SK-N-SH (cell line): ENCODE measurements at regions not wholly inside any gene's neighbourhood (a gene's known extent, or its start where the extent isn't known, plus 50 kb on each side); places are given as distances from the start of the nearest gene placed in this dataset.

ENCODE experiments used
- CTCF ChIA-PET: fragments of 300-600, 350-600 bp; formaldehyde crosslinking; extraction: SDS; loops from one replicate; lab custom pipeline; 2021; lab: Yijun Ruan, JAX
- POLR2A ChIA-PET: fragments of 350-600 bp; sonication (Branson Sonifier 250); formaldehyde crosslinking; extraction: SDS; loops from one replicate; lab custom pipeline; 2020; ENCODE audit warnings: antibody characterized with exemption, inconsistent platforms; lab: Yijun Ruan, JAX
- DNase-seq: peaks from one replicate; pipeline ENCODE4 v3.0.0; 2012
- H2AFZ ChIP-seq: fragments of 200-600 bp; sonication (generic); 2 replicates; pipeline ENCODE4 v1.8.1; 2016; ENCODE audit warnings: antibody characterized with exemption, mild to moderate bottlenecking, low read depth
- H3F3A ChIP-seq: fragments of 200-600 bp; sonication (generic); replicated peaks from 2 replicates; pipeline ENCODE3; 2016; ENCODE audit warnings: antibody characterized with exemption, mild to moderate bottlenecking; ENCODE audit not compliant: insufficient read depth
- H3K27ac ChIP-seq, 2 experiments: fragments of 200-500 bp in 1 of 2; fragments of 200-600 bp in 1 of 2; sonication (Bioruptor generic) in 1 of 2; sonication (generic), shearing (Covaris generic) in 1 of 2; 2 replicates each; pipeline versions ENCODE4 v1.5.1 to v1.6.1; 2014 to 2016; ENCODE audit warnings: low read depth in 2 of 2, inconsistent platforms in 1 of 2, low read length in 1 of 2, mild to moderate bottlenecking in 1 of 2, mixed read lengths in 1 of 2
- H3K27me3 ChIP-seq: fragments of 200-600 bp; sonication (generic), shearing (Covaris generic); 2 replicates; pipeline ENCODE4 v1.6.1; 2016; ENCODE audit warnings: mixed run types; ENCODE audit not compliant: insufficient read depth
- H3K36me3 ChIP-seq, 2 experiments: fragments of 200-500 bp in 1 of 2; fragments of 200-600 bp in 1 of 2; sonication (Bioruptor generic) in 1 of 2; sonication (generic) in 1 of 2; replicated peaks in 1 of 2; 2 replicates each; pipeline versions ENCODE3 to v1.5.1; 2014 to 2016; ENCODE audit warnings: low read length in 1 of 2, mild to moderate bottlenecking in 1 of 2; ENCODE audit not compliant: insufficient read depth in 2 of 2, control insufficient read depth in 1 of 2
- H3K4me1 ChIP-seq, 2 experiments: fragments of 200-500 bp in 1 of 2; fragments of 200-600 bp in 1 of 2; sonication (Bioruptor generic) in 1 of 2; sonication (generic), shearing (Covaris generic) in 1 of 2; 2 replicates each; pipeline versions ENCODE4 v1.5.1 to v1.6.1; 2014 to 2016; ENCODE audit warnings: low read depth in 1 of 2, low read length in 1 of 2, mixed run types in 1 of 2; ENCODE audit not compliant: insufficient read depth in 2 of 2, control insufficient read depth in 1 of 2
- H3K4me2 ChIP-seq: fragments of 200-600 bp; sonication (generic), shearing (Covaris generic); 2 replicates; pipeline ENCODE4 v1.6.1; 2017; ENCODE audit warnings: mixed run types
- H3K4me3 ChIP-seq, 2 experiments: fragments of 200-500 bp in 1 of 2; fragments of 200-600 bp in 1 of 2; sonication (Bioruptor generic) in 1 of 2; sonication (generic), shearing (Covaris generic) in 1 of 2; 2 replicates each; pipeline versions ENCODE4 v1.5.1 to v1.8.1; 2014 to 2016; ENCODE audit warnings: low read depth in 2 of 2, inconsistent platforms in 1 of 2, low read length in 1 of 2, mild to moderate bottlenecking in 1 of 2, mixed read lengths in 1 of 2, moderate library complexity in 1 of 2
- H3K79me2 ChIP-seq: fragments of 200-600 bp; sonication (generic); 2 replicates; pipeline ENCODE4 v1.8.1; 2017; ENCODE audit warnings: mild to moderate bottlenecking; ENCODE audit not compliant: insufficient read depth
- H3K9ac ChIP-seq: fragments of 200-600 bp; sonication (generic); 2 replicates; pipeline ENCODE4 v1.6.1; 2017; ENCODE audit warnings: mixed run types
- H3K9me2 ChIP-seq: fragments of 200-600 bp; sonication (generic); 2 replicates; pipeline ENCODE4 v1.6.1; 2017; ENCODE audit warnings: mixed run types
- H3K9me3 ChIP-seq: fragments of 200-600 bp; sonication (generic); 2 replicates; pipeline ENCODE4 v1.6.1; 2017; ENCODE audit warnings: mixed run types, mild to moderate bottlenecking, moderate library complexity
- H4K20me1 ChIP-seq: fragments of 200-600 bp; sonication (generic); 2 replicates; pipeline ENCODE4 v1.6.1; 2017; ENCODE audit warnings: mild to moderate bottlenecking, mixed run types; ENCODE audit not compliant: insufficient read depth
- CHD2 ChIP-seq: fragments of 150-350 bp; IDR thresholded peaks from 2 replicates; pipeline ENCODE4 v1.6.1; 2018; ENCODE audit warnings: low read length; ENCODE audit not compliant: partially characterized antibody
- EP300 ChIP-seq, 2 experiments: IDR thresholded peaks; 2 replicates each; pipeline versions ENCODE4 v1.4.0 to v1.6.1; 2012; ENCODE audit warnings: borderline replicate concordance in 1 of 2, low read depth in 1 of 2, low read length in 1 of 2
- EZH2phosphoT487 ChIP-seq: fragments of 200-600 bp; sonication (generic); IDR thresholded peaks from 2 replicates; pipeline ENCODE4 v1.6.1; 2017; ENCODE audit warnings: low read depth, mixed run types, mild to moderate bottlenecking, antibody characterized with exemption, moderate library complexity, borderline replicate concordance
- FOSL2 ChIP-seq: IDR thresholded peaks from 2 replicates; pipeline ENCODE4 v1.4.0; 2012; ENCODE audit warnings: low read depth, mild to moderate bottlenecking, moderate library complexity, borderline replicate concordance
- FOXM1 ChIP-seq: IDR thresholded peaks from 2 replicates; pipeline ENCODE4 v1.4.0; 2012; ENCODE audit warnings: low read depth, mild to moderate bottlenecking
- GABPA ChIP-seq: IDR thresholded peaks from 2 replicates; pipeline ENCODE4 v1.4.0; 2012; ENCODE audit warnings: low read depth, mild to moderate bottlenecking
- JUND ChIP-seq: IDR thresholded peaks from 2 replicates; pipeline ENCODE4 v1.4.0; 2012
- MEF2A ChIP-seq: IDR thresholded peaks from 2 replicates; pipeline ENCODE4 v1.4.0; 2012; ENCODE audit warnings: low read depth, borderline replicate concordance
- NRF1 ChIP-seq: IDR thresholded peaks from 2 replicates; pipeline ENCODE4 v1.6.1; 2012; ENCODE audit warnings: low read depth, mild to moderate bottlenecking, low read length
- RAD21 ChIP-seq: IDR thresholded peaks from 2 replicates; pipeline ENCODE4 v1.6.1; 2012; ENCODE audit warnings: mild to moderate bottlenecking, low read length
- RFX5 ChIP-seq: IDR thresholded peaks from 2 replicates; pipeline ENCODE4 v1.6.1; 2012; ENCODE audit warnings: mild to moderate bottlenecking, improper control_type of control experiment, low read length
- RXRA ChIP-seq: IDR thresholded peaks from 2 replicates; pipeline ENCODE4 v1.4.0; 2012; ENCODE audit warnings: low read depth, mild to moderate bottlenecking, borderline replicate concordance
- SMC3 ChIP-seq: IDR thresholded peaks from 2 replicates; pipeline ENCODE4 v1.6.1; 2012; ENCODE audit warnings: low read depth, low read length, improper control_type of control experiment
- TEAD4 ChIP-seq: IDR thresholded peaks from 2 replicates; pipeline ENCODE4 v1.4.0; 2012; ENCODE audit warnings: mild to moderate bottlenecking, borderline replicate concordance; ENCODE audit not compliant: insufficient read depth
- WGBS: methylation state at CpG from one replicate; pipeline ENCODE4 v1.1.6; 2017; ENCODE audit warnings: low lambda C conversion rate; 5-methylcytosine and 5-hydroxymethylcytosine counted together
- TF ChIP-seq, protein P1 (sequence below): IDR thresholded peaks from 2 replicates; pipeline ENCODE4 v1.4.0; 2012; ENCODE audit warnings: low read depth
- TF ChIP-seq, protein P2 (sequence below): IDR thresholded peaks from 2 replicates; pipeline ENCODE4 v1.4.0; 2012; ENCODE audit warnings: low read depth, borderline replicate concordance
- TF ChIP-seq, protein P3 (sequence below): IDR thresholded peaks from 2 replicates; pipeline ENCODE4 v1.4.0; 2012; ENCODE audit warnings: low read depth, borderline replicate concordance
- TF ChIP-seq, protein P4 (sequence below): IDR thresholded peaks from 2 replicates; pipeline ENCODE4; 2012
- TF ChIP-seq, protein P5 (sequence below): fragments of 150-350 bp; IDR thresholded peaks from 2 replicates; pipeline ENCODE4 v1.6.1; 2016; ENCODE audit warnings: mild to moderate bottlenecking, low read depth, low read length

DNA sequence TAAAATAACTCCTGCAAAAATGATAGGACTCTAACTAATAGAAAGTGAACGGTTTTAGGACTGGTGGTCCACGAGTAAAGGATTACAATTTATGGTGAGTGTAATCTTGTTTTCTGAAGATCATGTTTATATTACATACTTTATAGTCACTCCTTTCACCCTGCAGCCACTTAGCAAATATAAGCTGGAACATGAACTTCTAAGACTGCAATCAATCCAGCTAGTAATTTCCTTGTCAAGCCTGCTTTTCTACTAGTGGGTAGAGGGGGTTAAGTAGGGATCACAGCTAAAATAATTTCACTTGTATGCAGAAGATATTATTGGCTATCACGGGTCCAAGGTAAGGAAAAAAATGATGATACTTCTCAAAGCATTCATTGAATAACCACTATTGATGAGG, 125.5 kb upstream of the NETO1 start:
- H3K4me3 ChIP-seq: no peak overlapping the region
- POLR2A ChIA-PET: no interaction called here
- no peak overlapping the region for H2AFZ ChIP-seq
- no peak overlapping the region for H3K27ac ChIP-seq
- no peaks in the 10 kb centered on the region for H3F3A ChIP-seq
- no peaks in the 10 kb centered on the region for H3K9me3 ChIP-seq
- TF ChIP-seq GABPA (no peak), MEF2A (no peak), RAD21 (no peak), RFX5 (no peak), NRF1 (no peak), FOSL2 (no peak), EP300 (IDR thresholded peaks at IDR 0.05; ENCODE audit: borderline replicate concordance in 1 of 2, low read depth in 1 of 2, low read length in 1 of 2) (no peak), SMC3 (no peak), RXRA (no peak), JUND (no peak), CHD2 (no peak), TEAD4 (no peak), FOXM1 (no peak), EZH2phosphoT487 (no peak)
- TF ChIP-seq, protein P1, sequence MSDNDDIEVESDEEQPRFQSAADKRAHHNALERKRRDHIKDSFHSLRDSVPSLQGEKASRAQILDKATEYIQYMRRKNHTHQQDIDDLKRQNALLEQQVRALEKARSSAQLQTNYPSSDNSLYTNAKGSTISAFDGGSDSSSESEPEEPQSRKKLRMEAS: no peak
- TF ChIP-seq, protein P2, sequence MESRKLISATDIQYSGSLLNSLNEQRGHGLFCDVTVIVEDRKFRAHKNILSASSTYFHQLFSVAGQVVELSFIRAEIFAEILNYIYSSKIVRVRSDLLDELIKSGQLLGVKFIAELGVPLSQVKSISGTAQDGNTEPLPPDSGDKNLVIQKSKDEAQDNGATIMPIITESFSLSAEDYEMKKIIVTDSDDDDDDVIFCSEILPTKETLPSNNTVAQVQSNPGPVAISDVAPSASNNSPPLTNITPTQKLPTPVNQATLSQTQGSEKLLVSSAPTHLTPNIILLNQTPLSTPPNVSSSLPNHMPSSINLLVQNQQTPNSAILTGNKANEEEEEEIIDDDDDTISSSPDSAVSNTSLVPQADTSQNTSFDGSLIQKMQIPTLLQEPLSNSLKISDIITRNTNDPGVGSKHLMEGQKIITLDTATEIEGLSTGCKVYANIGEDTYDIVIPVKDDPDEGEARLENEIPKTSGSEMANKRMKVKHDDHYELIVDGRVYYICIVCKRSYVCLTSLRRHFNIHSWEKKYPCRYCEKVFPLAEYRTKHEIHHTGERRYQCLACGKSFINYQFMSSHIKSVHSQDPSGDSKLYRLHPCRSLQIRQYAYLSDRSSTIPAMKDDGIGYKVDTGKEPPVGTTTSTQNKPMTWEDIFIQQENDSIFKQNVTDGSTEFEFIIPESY: no peak
- TF ChIP-seq, protein P3, sequence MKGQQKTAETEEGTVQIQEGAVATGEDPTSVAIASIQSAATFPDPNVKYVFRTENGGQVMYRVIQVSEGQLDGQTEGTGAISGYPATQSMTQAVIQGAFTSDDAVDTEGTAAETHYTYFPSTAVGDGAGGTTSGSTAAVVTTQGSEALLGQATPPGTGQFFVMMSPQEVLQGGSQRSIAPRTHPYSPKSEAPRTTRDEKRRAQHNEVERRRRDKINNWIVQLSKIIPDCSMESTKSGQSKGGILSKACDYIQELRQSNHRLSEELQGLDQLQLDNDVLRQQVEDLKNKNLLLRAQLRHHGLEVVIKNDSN: no peak
- TF ChIP-seq, protein P4, sequence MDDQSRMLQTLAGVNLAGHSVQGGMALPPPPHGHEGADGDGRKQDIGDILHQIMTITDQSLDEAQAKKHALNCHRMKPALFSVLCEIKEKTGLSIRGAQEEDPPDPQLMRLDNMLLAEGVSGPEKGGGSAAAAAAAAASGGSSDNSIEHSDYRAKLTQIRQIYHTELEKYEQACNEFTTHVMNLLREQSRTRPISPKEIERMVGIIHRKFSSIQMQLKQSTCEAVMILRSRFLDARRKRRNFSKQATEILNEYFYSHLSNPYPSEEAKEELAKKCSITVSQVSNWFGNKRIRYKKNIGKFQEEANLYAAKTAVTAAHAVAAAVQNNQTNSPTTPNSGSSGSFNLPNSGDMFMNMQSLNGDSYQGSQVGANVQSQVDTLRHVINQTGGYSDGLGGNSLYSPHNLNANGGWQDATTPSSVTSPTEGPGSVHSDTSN: no peak
- TF ChIP-seq, protein P5, sequence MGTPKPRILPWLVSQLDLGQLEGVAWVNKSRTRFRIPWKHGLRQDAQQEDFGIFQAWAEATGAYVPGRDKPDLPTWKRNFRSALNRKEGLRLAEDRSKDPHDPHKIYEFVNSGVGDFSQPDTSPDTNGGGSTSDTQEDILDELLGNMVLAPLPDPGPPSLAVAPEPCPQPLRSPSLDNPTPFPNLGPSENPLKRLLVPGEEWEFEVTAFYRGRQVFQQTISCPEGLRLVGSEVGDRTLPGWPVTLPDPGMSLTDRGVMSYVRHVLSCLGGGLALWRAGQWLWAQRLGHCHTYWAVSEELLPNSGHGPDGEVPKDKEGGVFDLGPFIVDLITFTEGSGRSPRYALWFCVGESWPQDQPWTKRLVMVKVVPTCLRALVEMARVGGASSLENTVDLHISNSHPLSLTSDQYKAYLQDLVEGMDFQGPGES: no peak
- TF ChIP-seq, all 33 proteins: peak for 0
- DNase-seq: no peak
- H3K9ac ChIP-seq: no peak overlapping the region
- no peaks in the 10 kb centered on the region for H3K9me2 ChIP-seq
- no peaks in the 10 kb centered on the region for H3K79me2 ChIP-seq
- H4K20me1 ChIP-seq: no peaks in the 10 kb centered on the region
- WGBS: 2% methylated on average over 3 of the region's 3 CpGs
- no peaks in the 10 kb centered on the region for H3K4me1 ChIP-seq
- no peaks in the 10 kb centered on the region for H3K27me3 ChIP-seq
- H3K4me2 ChIP-seq: no peak overlapping the region
- no peaks in the 10 kb centered on the region for H3K36me3 ChIP-seq
- CTCF ChIA-PET: no interaction called here
